Fibroblast of villous mesenchyme (primary cell): ENCODE measurements at regions not wholly inside any gene's neighbourhood (a gene's known extent, or its start where the extent isn't known, plus 50 kb on each side); places are given as distances from the start of the nearest gene placed in this dataset.

Source experiments
- DNase-seq: peaks from one replicate; pipeline ENCODE4 v3.0.0-alpha.2; 2010; ENCODE audit warnings: low read depth
- H3K4me3 ChIP-seq: 2 replicates; pipeline ENCODE4 v1.5.1; 2011; ENCODE audit warnings: low read depth, mild to moderate bottlenecking, low read length
- CTCF ChIP-seq: IDR thresholded peaks from 2 replicates; pipeline ENCODE4 v1.5.1; 2012; ENCODE audit warnings: low read depth, mild to moderate bottlenecking, low read length; ENCODE audit not compliant: insufficient read depth

GRCh38 chr21:20647607-20648006, 350.6 kb upstream of the NCAM2 start:
- H3K4me3 ChIP-seq, result no peak overlapping the region
- DNase-seq, result no peak
- TF ChIP-seq CTCF, result no peak

- H3K4me3 ChIP-seq, result no peak overlapping the region
- DNase-seq, result no peak
- TF ChIP-seq CTCF, result no peak
Measured at GRCh38 chr21:20649231-20649630, 349.0 kb upstream of the NCAM2 start.

- TF ChIP-seq CTCF, result no peak
- no peak overlapping the region for H3K4me3 ChIP-seq
- no peak for DNase-seq
Measured at GRCh38 chr21:20652846-20653245, 345.4 kb upstream of the NCAM2 start.

DNA sequence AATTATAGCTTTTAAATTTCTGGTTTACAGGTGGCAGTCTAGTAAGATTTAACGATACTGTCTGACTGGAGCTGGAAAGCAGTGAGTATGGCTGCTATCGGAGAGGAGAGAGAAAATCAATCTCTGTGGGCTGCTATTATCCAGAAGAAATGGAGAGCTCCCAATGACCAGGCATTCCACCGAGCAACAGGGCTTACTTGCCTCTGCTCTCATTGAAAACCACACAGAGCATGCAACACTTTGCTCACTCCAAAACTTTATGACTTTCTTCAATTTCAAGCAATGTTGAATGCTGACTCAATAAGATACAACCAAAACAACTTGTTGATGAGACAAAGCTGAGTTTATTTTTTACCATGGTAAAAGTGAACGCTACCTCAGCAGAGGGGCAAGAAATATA, 337.0 kb upstream of the NCAM2 start:
- DNase-seq, result no peak
- no peak for TF ChIP-seq CTCF
- no peak overlapping the region for H3K4me3 ChIP-seq

GRCh38 chr21:20661745-20662422, 336.3 kb upstream of the NCAM2 start:
- TF ChIP-seq CTCF, result no peak
- H3K4me3 ChIP-seq, result no peak overlapping the region
- no peak for DNase-seq

GRCh38 chr21:20662514-20662913, 335.7 kb upstream of the NCAM2 start:
- DNase-seq, result no peak

More at GRCh38 chr21:20662514-20662913, 335.7 kb upstream of the NCAM2 start:
- H3K4me3 ChIP-seq, result no peak overlapping the region
- no peak for TF ChIP-seq CTCF
